T-helper 2 cell treated with Interferon-gamma antibody and Interleukin-4, amounts not matched to agents 5 μg/mL and 100 μg/mL, for 36 hours (primary cell): ENCODE measurements at regions not wholly inside any gene's neighbourhood (a gene's known extent, or its start where the extent isn't known, plus 50 kb on each side); places are given as distances from the start of the nearest gene placed in this dataset.
"Not testable (repeated sequence)": the region's sequence is repeated elsewhere in the genome, so short reads cannot be mapped to it uniquely, and the experiment has no call there.

Source experiments
- DNase-seq: peaks from one replicate; pipeline ENCODE4 v3.0.0; 2021; ENCODE audit warnings: low spot score
- H3K27ac Mint-ChIP-seq: one replicate; pipeline ENCODE4 v1.8.0; 2021; ENCODE audit warnings: mild to moderate bottlenecking, mixed read lengths
- H3K27me3 Mint-ChIP-seq: one replicate; pipeline ENCODE4 v1.8.0; 2021; ENCODE audit warnings: low read depth, mixed read lengths
- H3K36me3 Mint-ChIP-seq: one replicate; pipeline ENCODE4 v1.8.0; 2021; ENCODE audit warnings: low read depth, mixed read lengths
- H3K4me1 Mint-ChIP-seq: one replicate; pipeline ENCODE4 v1.8.0; 2021; ENCODE audit warnings: low read depth, mixed read lengths
- H3K4me3 Mint-ChIP-seq: one replicate; pipeline ENCODE4 v1.8.0; 2022; ENCODE audit warnings: mild to moderate bottlenecking, moderate library complexity, mixed read lengths
- H3K9me3 Mint-ChIP-seq: one replicate; pipeline ENCODE4 v1.8.0; 2021; ENCODE audit warnings: mixed read lengths

DNA sequence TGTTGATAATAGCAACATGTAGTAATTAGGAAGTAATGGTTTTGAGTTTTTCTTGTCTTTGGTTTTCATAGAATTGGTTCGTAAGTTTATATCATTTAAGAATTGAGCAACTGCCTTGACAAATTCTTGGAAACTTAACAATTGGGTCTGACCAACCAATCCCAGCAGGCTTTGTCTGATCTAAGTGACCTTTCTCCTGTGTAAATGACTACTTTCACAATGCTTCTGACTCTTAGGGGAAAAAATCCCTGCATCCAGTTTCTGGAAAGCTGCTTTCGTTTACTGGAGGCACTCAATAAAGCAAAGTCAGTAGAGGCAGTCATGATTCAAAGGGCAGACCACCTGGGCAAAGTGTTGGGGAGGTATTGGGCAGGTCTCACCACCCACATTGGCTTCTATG, 303.6 kb upstream of the FAM78B start:
- Mint-ChIP-seq H3K9me3 (no peaks in the 10 kb centered on the region), H3K27me3 (peaks cover 4% of the 10 kb centered on the region), H3K36me3 (no peaks in the 10 kb centered on the region), H3K4me1 (no peaks in the 10 kb centered on the region), H3K27ac (no peak overlapping the region), H3K4me3 (no peak overlapping the region)
- no peak for DNase-seq

DNA sequence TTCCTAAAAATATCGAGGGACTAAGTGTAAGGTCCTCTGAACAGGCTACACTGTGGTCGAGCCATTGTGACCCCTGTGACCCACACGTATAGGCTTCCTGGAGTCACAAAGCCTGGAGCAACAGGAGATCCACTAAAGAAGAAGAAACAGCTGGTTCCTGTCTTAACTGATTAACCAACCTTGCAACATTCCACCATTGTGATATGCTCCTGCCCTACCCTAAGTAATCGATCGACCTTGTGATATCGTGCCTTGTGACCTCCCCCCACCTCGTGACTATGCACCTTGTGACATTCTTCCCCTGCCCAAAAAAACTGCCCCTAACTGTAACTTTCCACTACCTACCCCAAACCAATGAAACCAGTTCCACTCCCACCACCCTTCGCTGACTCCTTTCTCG, 304.6 kb upstream of the FAM78B start:
- no peak overlapping the region for H3K4me3 Mint-ChIP-seq
- H3K9me3 Mint-ChIP-seq: no peaks in the 10 kb centered on the region
- H3K4me1 Mint-ChIP-seq: no peaks in the 10 kb centered on the region
- H3K27me3 Mint-ChIP-seq: peaks cover 7% of the 10 kb centered on the region
- no peak overlapping the region for H3K27ac Mint-ChIP-seq
- H3K36me3 Mint-ChIP-seq: no peaks in the 10 kb centered on the region
- no peak for DNase-seq

GRCh38 chr1:166479052-166479631, 312.3 kb upstream of the FAM78B start:
- no peak overlapping the region for H3K27ac Mint-ChIP-seq
- peaks cover 8% of the 10 kb centered on the region for H3K27me3 Mint-ChIP-seq
- no peaks in the 10 kb centered on the region for H3K9me3 Mint-ChIP-seq
- H3K4me3 Mint-ChIP-seq: no peak overlapping the region
- DNase-seq: peak; percentile 30
- no peaks in the 10 kb centered on the region for H3K4me1 Mint-ChIP-seq
- H3K36me3 Mint-ChIP-seq: no peaks in the 10 kb centered on the region

DNA sequence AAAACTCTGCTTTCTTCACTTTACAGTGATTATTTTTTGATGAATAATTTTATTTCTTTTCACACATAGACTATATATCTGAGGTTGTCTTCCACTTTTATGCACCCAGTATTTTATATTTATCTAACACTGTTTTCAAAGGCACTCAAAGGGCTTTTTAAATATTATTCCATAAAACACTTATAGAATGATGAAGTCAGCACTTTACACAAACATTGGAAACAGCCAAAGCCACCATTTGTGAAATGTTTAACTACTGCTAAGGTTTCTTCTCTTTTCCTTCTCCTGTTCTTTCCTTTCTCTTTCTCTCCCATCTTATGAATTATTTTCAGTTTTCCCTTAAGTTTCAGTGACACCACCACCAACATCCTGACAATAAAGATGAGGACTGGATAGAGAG, 317.7 kb upstream of the FAM78B start:
- Mint-ChIP-seq H3K27me3 (peaks cover 8% of the 10 kb centered on the region), H3K9me3 (no peaks in the 10 kb centered on the region), H3K4me1 (peaks cover 12% of the 10 kb centered on the region), H3K27ac (no peak overlapping the region), H3K4me3 (no peak overlapping the region), H3K36me3 (no peaks in the 10 kb centered on the region)
- DNase-seq: no peak

DNA sequence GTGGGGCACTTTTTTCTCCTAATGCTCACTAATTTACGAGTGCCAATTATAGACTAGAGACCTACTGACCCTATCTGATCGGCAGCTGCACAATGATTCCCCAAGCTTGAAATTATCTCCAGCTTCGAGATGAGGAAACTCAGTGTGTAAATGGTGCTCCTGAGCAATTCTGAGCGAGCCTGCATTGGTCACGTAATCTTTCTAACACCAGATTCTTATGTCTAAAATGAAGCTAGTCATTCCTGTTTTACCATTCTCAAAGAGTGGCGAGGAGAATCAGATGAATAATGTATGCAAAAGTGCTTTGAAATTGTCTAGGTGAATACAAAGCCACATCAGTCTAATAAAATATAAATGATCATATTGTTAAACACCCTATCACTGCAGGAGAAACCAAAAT, 318.1 kb upstream of the FAM78B start:
- no peak overlapping the region for H3K4me3 Mint-ChIP-seq
- no peak for DNase-seq
- H3K27ac Mint-ChIP-seq: no peak overlapping the region
- peaks cover 12% of the 10 kb centered on the region for H3K4me1 Mint-ChIP-seq
- no peaks in the 10 kb centered on the region for H3K36me3 Mint-ChIP-seq
- H3K27me3 Mint-ChIP-seq: peaks cover 8% of the 10 kb centered on the region
- H3K9me3 Mint-ChIP-seq: no peaks in the 10 kb centered on the region

DNA sequence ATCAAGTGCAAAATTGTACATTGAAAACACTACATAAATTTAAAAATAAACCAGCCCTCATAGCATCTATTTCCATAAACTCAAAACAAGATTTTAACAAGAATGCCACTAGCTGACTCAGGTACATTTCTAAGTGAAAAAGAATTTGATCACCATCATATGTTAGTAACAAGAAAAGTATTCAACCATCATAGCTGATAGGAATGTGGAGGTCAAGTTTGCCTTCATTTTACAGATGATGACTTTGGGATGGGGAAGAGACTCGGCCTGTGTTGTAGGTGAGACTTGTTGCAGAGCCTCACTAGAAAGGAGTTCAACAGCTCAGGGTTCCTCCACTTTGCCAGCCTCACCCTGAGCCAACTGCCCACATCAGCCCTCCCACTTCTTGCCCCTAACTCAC, 318.8 kb upstream of the FAM78B start:
- H3K27ac Mint-ChIP-seq: no peak overlapping the region
- peaks cover 7% of the 10 kb centered on the region for H3K27me3 Mint-ChIP-seq
- no peaks in the 10 kb centered on the region for H3K9me3 Mint-ChIP-seq
- no peak overlapping the region for H3K4me3 Mint-ChIP-seq
- H3K36me3 Mint-ChIP-seq: no peaks in the 10 kb centered on the region
- H3K4me1 Mint-ChIP-seq: peaks cover 12% of the 10 kb centered on the region
- DNase-seq: no peak

DNA sequence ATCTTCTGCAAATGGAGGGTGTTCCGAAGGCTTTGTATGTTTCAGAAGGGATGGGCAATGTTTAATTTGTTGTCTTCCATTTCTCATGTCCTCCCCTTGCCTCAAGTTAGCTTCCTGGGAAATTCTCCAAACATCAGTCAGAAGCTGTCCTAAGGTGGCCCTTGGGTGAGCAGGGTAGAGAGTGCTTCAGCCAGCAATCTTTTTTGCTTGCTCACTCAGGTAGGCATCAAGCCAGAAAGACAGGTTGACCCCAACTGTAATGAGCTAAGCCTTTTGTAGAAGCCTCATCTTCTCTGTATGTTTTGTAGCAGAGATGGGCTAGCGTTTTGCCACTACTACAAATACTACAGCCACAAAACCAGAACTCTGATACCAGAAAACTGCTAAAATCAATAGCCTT, 321.5 kb upstream of the FAM78B start:
- Mint-ChIP-seq H3K27ac (no peak overlapping the region), H3K27me3 (peaks cover 3% of the 10 kb centered on the region), H3K4me3 (no peak overlapping the region), H3K4me1 (peaks cover 12% of the 10 kb centered on the region), H3K36me3 (no peaks in the 10 kb centered on the region), H3K9me3 (peaks cover 4% of the 10 kb centered on the region)
- no peak for DNase-seq

- Mint-ChIP-seq H3K27ac (no peak overlapping the region), H3K4me1 (peaks cover 12% of the 10 kb centered on the region), H3K36me3 (no peaks in the 10 kb centered on the region), H3K27me3 (peaks cover 2% of the 10 kb centered on the region), H3K9me3 (peaks cover 4% of the 10 kb centered on the region), H3K4me3 (no peak overlapping the region)
- DNase-seq: no peak
Measured at GRCh38 chr1:166489356-166489669, 322.5 kb upstream of the FAM78B start.

GRCh38 chr1:166489670-166490436, 323.1 kb upstream of the FAM78B start:
- Mint-ChIP-seq H3K27me3 (peaks cover 2% of the 10 kb centered on the region), H3K4me3 (no peak overlapping the region), H3K36me3 (no peaks in the 10 kb centered on the region), H3K4me1 (peaks cover 12% of the 10 kb centered on the region), H3K27ac (no peak overlapping the region), H3K9me3 (peaks cover 4% of the 10 kb centered on the region)
- DNase-seq: peak; percentile 64

DNA sequence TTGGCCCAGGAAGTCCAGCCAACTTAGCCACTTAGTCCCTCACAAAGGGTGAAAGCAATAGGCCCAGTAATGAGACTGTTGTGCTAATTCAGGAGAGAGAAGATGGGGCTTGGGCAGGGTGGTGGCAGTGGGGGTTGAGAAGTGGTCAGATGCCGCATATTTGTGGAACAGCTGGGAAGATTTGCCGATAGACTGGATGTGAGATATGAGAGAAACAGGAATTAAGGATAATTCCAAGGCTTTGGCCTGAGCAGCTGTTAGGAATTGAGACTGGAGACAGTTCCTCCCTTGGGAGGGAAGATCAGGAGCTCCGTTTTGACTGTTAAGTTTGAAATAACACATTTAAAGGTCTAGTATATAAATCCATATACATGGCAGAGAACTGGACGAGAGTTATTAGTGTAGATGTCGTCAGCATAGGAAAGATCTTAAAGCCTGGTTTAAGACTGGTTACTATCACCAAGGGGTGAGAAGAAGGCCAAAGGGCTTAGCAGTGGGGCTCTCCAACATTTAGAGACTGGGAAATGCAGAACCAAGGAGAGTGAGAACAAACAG, 323.7 kb upstream of the FAM78B start:
- H3K4me1 Mint-ChIP-seq: peaks cover 12% of the 10 kb centered on the region
- peaks cover 3% of the 10 kb centered on the region for H3K27me3 Mint-ChIP-seq
- H3K27ac Mint-ChIP-seq: no peak overlapping the region
- no peak for DNase-seq
- H3K9me3 Mint-ChIP-seq: peaks cover 4% of the 10 kb centered on the region
- H3K36me3 Mint-ChIP-seq: no peaks in the 10 kb centered on the region
- H3K4me3 Mint-ChIP-seq: no peak overlapping the region

DNA sequence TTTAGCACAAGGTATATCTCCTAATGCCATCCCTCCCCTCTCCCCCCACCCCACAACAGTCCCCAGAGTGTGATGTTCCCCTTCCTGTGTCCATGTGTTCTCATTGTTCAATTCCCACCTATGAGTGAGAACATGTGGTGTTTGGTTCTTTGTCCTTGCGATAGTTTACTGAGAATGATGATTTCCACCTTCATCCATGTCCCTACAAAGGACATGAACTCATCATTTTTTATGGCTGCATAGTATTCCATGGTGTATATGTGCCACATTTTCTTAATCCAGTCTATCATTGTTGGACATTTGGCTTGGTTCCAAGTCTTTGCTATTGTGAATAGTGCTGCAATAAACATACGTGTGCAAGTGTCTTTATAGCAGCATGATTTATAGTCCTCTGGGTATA, 327.0 kb upstream of the FAM78B start:
- not testable (repeated sequence) for H3K27me3 Mint-ChIP-seq, H3K4me1 Mint-ChIP-seq, H3K36me3 Mint-ChIP-seq, DNase-seq, H3K27ac Mint-ChIP-seq, H3K4me3 Mint-ChIP-seq, H3K9me3 Mint-ChIP-seq

GRCh38 chr1:166507347-166507746, 331.9 kb upstream of the POGK start:
- H3K9me3 Mint-ChIP-seq: no peaks in the 10 kb centered on the region
- no peak for DNase-seq
- no peak overlapping the region for H3K27ac Mint-ChIP-seq
- no peaks in the 10 kb centered on the region for H3K36me3 Mint-ChIP-seq
- no peaks in the 10 kb centered on the region for H3K27me3 Mint-ChIP-seq
- H3K4me1 Mint-ChIP-seq: no peaks in the 10 kb centered on the region
- H3K4me3 Mint-ChIP-seq: no peak overlapping the region

GRCh38 chr1:166511761-166512160, 327.5 kb upstream of the POGK start:
- Mint-ChIP-seq H3K4me3 (no peak overlapping the region), H3K4me1 (no peaks in the 10 kb centered on the region), H3K36me3 (no peaks in the 10 kb centered on the region), H3K27ac (no peak overlapping the region), H3K27me3 (no peaks in the 10 kb centered on the region), H3K9me3 (no peaks in the 10 kb centered on the region)
- no peak for DNase-seq

GRCh38 chr1:166514067-166514466, 325.2 kb upstream of the POGK start:
- Mint-ChIP-seq H3K27me3 (no peaks in the 10 kb centered on the region), H3K27ac (no peak overlapping the region), H3K9me3 (no peaks in the 10 kb centered on the region), H3K4me1 (no peaks in the 10 kb centered on the region), H3K4me3 (no peak overlapping the region), H3K36me3 (no peaks in the 10 kb centered on the region)
- no peak for DNase-seq

- Mint-ChIP-seq H3K27ac (no peak overlapping the region), H3K4me1 (no peaks in the 10 kb centered on the region), H3K9me3 (no peaks in the 10 kb centered on the region), H3K4me3 (no peak overlapping the region), H3K36me3 (no peaks in the 10 kb centered on the region), H3K27me3 (no peaks in the 10 kb centered on the region)
- DNase-seq: no peak
Measured at GRCh38 chr1:166527752-166528151, 311.5 kb upstream of the POGK start.
